Left renal pelvis (tissue), 4 donors: ENCODE measurements at regions not wholly inside any gene's neighbourhood (a gene's known extent, or its start where the extent isn't known, plus 50 kb on each side); places are given as distances from the start of the nearest gene placed in this dataset.
"Not testable (repeated sequence)": the region's sequence is repeated elsewhere in the genome, so short reads cannot be mapped to it uniquely, and the experiment has no call there.

Source experiments
- DNase-seq, 4 donors: peaks; one replicate each; pipeline ENCODE4 v3.0.0-alpha.2; 2013; ENCODE audit warnings: low read depth in 4 of 4, low spot score in 3 of 4

DNA sequence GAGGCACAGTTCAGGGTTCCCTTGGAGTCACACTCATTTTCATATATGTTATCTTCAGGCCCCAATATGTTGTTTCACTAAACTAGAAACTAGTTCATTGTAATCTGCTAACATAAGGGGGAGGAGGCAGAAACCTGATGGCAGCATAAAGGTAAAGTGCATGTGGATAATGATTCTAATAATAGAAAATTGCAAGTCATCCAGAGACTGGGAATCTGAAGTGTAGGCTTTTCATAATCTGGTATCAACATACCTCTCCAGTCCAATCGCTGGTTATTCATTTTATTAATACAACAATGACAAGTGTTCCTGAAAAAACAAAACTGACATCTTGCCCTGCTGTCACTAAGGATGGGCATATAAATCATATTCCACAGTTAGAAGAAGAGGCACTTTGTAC, 326.3 kb upstream of the ZNF804A start:
- no peak for DNase-seq

DNA sequence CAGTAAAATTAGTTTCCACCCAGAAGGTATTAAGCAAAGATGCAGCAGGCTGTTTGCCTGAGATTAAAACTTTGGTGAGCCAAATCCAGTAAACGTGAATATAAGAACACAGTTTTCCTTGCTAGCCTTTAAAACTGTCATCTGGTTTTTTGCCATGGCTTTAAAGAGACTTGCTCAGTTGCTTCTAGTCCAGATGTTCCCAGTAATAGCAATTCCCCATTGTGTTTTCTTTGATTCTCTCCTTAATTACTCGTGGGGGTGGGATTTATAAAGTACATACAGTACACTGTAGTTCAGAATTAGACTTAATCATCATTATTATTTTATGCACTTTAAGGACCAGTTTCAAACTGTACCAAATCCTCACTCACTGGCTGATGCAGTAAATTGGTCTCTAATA, 303.5 kb upstream of the ZNF804A start:
- no peak for DNase-seq

DNA sequence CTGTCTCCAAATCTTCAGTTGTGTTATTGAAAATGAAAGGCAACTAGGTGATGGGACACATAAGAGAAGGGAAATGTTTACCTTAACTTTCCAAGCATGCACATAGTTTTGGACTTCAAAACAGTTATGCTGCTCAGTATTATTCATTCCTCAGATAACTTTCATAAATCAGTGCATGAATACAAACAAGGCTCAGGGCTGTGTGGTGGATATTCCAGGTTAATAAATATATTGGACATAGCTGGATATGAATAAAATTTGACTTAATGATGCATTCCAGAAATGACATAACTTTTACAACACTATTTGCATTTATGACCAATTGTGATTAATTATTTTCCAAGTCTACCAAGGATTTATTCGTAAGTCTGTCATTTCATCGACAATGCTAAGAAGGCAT, 301.2 kb upstream of the ZNF804A start:
- DNase-seq = no peak

DNA sequence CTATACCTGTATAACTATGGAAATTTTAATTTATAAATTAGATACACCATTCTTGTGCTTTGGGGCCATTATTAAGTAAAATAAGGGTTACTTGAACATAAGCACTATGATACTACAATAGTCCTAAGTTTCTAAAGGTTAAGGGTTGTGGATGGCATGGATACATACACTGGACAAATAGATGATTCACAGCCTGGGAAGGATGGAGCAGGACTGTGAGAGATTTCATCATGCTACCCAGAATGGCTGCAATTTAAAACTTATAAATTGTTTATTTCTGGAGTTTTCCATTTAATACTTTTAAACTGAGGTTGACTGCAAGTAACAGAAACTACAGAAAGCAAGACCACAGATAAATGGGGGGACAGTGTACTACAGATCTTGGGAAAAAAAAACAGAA, 295.8 kb upstream of the ZNF804A start:
- no peak for DNase-seq

DNA sequence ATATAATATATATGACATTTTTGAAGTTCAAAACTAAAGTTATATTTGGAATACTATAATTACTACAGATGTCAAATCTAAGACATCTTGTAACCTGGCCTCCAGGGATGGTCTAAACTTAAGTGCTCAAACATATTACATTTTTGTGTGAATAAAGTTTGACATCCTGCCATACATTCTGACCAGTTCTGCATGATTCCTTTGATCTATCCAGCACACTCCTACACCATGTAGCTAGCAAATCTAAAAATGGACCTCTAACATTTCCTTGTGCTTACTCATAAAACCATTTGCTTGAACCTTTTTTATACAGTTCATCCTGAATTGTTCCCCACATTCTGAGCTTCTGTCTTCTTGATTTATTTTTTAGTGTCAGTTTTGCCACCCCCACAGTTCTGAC, 294.3 kb upstream of the ZNF804A start:
- no peak for DNase-seq

DNA sequence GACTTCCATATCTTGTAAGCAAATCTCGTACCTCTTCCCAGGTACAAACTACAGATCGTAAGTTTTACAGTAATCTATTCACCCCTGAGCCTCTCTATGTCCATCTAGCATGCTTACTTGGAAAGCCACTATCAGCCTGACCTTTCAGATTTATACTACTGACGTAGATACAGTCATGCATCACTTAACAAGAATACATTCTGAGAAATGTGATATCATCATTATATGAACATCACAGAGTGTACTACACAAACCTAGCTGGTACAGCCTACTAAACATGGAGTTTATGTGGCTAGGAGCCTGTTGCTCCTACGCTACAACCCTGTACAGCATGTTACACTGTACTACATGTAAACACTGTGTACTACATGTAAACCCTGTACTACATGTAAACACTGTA, 293.2 kb upstream of the ZNF804A start:
- no peak for DNase-seq

DNA sequence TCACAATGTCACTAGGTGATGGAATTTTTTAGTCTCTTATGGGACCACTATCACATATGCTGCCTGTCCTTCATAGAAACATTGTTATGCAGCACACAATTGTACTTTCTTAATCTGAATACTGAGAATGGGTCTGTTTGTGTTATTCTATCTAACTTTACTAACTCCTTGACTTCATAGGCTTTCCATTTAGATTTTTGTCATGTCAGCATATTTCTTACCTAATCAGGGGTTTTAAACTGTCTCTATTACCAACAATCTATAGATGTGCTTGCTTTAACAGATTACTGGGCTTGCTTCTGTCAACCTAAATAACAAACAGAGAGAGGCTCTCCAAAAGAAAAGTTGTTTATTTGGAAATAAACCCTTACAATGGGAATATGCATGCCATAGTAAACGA, 289.6 kb upstream of the ZNF804A start:
- DNase-seq = no peak

DNA sequence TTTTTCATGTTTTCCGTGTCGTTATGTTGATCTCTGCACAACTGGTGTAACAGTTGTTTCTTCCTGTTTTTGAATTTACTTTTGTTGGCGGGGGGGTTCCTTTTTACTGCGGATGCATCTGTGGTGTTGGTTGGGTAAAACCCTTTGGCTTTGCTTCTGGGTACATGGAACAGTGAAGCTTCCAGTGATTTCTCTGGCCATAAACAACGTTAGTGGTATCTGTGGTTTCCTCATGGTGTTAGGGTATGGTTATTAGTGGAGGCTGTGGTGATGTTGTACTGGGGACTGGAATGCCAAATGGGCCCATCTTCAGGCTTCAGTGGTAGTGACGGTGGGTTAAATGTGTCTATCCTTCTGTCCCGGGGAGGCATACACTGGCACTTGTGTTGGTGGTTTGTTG, 285.4 kb upstream of the ZNF804A start:
- no peak for DNase-seq

DNA sequence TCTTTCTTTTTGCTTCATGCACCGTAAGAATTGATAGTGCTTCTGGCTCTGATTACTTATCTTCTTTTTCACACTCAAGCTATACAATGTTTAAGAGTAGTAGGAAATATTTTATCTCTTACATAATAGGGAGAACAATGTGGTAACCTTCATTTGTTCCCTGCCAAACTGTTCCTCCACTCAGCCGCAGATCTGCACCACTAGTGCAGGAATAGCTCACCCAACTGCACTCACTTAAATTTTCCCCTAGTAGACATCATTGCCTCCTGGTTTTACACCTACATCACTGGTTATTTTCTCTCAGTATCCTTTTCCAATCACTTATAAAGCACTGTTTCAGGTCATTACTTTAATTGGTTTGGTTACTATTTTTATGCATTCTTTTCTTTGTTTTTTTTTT, 283.5 kb upstream of the ZNF804A start:
- no peak for DNase-seq

DNA sequence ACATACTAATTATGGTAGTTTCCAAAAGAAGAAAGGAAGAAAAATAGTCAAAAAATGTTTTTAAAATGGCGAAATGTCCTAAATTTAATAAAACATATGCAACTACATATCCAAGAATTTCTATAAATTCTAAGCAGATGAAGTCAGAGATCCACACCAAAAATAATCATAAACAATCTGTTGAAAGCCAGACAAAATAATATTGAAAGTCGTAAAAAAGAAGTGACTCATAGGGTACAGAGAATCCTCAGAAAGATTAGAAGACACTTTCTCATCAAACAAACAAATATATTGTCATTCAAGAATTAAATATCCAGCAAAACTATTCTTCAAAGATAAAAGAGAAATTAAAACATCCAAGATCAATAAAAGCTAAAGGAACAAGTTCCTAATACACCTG, 281.4 kb upstream of the ZNF804A start:
- DNase-seq = no peak

DNA sequence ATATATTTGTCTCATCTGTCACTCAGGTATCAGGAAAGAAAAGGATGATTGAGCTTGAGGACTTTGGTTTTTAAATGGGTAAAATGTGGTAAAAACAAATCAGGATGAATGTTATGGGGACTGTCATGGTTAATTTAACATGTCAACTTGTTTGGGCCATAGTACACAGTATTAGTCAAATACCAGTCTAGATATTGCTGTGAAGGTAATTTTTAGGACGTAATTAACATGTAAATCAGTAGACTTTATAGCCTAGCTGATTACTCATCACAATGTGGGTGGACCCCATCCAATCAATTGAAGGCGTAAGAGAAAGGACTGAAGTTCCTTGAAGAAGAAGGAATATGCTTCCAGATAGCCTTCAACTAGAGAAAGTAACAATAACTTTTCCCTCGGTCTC, 275.7 kb upstream of the ZNF804A start:
- DNase-seq = no peak

DNA sequence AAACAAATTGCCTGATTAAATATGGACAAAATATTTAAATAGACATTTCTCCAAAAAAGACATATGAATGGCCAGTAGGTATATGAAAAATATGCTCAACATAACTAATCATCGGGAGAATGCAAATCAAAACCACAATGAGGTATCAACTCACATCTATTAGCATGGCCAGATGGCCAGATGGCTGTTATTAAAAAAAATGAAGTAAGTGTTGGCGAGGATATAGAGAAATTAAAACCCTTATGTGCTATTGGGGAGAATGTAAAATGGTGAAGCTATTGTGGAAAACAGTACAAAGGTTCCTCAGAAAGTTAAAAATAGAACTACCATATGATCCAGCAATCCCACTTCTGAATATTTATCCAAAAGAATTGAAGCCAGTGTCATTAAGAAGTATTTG, 272.3 kb upstream of the ZNF804A start:
- DNase-seq = no peak

DNA sequence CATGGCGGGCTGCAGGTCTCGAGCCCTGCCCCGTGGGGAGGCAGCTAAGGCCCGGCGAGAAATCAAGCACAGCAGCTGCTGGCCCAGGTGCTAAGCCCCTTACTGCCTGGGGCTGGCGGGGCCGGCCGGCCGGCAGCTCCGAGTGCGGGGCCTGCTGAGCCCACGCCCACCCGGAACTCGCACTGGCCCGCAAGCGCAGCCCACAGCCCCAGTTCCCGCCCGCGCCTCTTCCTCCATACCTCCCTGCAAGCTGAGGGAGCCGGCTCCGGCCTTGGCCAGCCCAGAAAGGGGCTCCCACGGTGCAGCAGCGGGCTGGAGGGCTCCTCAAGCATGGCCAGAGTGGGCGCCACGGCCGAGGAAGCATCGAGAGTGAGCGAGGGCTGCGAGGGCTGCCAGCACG, 270.5 kb upstream of the ZNF804A start:
- DNase-seq = not testable (repeated sequence)

DNA sequence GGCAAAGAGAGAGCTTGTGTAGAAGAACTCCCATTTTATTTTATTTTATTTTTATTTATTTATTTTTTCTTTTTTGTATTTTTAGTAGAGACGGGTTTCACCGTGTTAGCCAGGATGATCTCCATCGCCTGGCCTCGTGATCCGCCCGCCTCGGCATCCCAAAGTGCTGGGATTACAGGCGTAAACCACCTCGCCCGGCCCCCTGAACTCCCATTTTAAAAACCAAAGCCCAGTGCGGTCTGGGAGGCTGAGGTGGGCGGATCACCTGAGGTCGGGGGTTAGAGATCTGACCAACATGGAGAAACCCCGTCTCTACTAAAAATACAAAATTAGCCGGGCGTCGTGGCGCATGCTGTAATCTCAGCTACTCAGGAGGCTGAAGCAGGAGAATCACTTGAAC, 267.8 kb upstream of the ZNF804A start:
- DNase-seq = not testable (repeated sequence)

DNA sequence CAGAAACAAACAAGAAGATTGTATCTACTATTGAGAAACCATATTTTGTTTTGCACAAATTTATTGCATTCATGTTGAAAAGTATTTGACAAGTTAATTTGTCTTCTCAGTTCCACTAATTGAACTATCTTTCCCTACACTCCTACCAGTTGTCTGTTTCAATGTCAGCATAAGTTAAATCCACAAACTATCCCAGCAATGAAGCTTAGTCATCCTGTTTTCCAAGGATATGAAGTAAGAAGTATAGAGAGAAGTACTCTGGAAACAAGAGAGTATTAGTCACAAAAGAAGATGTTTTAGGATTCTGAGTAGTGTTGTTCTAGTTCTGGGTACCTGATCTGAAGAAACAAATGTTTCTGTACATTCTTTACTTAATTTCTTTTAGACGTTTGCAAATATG, 261.6 kb upstream of the ZNF804A start:
- no peak for DNase-seq

DNA sequence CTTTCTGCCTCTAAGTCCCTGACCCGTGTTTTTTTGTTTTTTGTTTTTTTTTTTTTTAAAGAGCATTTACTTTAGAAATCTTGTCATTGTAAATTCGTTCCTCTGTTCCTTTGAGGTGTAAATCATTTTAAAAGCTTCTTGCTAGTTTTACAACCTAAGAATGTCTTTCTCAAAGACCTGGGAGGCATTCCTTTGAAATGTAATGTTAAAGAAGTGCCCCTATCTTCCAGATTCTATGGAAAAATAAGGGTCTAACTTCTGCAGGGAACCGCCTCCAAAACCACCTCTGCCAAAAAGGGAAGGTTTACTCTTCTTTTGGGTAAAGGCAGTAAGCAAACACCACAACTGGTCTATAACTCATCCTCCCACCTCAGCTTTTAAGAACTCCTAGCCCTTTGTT, 259.6 kb upstream of the ZNF804A start:
- no peak for DNase-seq

DNA sequence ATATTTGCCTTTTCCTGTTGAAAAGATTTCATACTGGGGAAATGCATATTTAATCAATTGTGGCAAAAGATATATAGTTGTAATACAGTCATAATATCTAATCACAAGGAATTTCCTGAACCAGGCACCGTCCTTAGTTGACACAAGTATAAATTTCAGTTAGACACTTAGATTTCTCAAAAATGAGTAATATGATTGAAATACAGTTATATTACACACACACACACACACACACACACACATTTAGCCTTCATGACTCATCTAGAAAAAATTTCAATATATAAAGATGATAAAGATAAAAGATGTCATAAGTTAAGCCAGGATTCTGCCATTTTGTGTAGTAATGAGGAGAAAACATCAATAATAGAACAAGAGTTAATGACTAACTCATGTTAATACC, 258.4 kb upstream of the ZNF804A start:
- DNase-seq = no peak

DNA sequence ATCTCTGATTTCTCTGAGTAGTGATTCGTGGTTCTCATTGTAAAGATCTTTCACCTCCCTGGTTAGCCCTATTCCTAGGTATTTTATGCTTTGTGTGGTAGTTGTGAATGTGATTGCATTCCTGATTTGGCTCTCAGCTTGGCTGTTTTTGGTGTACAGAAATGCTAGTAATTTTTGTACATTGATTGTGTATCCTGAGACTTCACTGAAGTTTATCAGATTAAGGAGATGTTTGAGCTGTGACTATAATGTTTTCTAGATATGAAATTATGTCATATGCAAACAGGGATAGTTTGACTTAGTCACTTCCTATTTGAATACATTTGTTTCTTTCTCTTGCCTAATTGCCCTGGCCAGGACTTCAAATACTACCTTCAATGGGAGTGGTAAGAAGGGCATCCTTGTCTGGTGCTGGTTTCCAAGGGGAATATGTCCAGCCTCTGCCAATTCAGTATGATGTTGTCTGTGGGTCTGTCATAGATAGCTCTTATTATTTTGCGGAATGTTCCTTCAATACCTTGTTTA, 251.9 kb upstream of the ZNF804A start:
- no peak for DNase-seq

DNA sequence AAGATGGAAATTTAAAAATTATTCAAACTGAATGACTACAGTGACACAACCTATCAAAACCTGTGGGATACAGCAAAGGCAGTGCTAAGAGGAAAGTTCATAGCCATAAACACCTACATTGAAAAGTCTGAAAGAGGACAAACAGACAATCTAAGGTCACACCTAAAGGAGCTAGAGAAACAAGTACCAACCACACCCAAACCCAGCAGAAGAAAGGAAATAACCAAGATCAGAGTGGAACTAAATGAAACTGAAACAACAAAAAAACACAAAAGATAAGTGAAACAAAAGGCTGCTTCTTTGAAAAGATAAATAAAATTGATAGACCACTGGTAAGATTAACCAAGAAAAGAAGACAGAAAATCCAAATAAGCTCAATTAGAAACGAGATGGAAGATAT, 247.2 kb upstream of the ZNF804A start:
- DNase-seq = no peak

DNA sequence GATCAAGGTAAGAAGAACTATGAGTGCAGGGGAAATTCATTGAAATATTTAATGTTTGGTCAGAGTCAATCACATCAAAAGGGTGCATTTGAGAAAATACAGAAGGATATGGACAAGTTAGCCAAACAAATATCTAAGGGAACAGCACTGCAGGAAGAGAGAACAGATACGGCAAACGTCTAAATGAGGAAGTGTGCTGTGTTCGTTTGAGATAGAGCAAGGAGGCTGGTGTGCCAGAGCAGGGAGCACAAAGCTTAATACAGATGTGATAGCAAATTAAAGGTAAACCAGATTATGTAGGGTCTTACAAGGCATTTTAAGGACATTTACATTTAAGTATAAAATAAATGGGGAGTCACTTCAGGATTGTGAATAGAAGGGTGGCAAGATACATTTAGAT, 241.3 kb upstream of the ZNF804A start:
- no peak for DNase-seq

DNA sequence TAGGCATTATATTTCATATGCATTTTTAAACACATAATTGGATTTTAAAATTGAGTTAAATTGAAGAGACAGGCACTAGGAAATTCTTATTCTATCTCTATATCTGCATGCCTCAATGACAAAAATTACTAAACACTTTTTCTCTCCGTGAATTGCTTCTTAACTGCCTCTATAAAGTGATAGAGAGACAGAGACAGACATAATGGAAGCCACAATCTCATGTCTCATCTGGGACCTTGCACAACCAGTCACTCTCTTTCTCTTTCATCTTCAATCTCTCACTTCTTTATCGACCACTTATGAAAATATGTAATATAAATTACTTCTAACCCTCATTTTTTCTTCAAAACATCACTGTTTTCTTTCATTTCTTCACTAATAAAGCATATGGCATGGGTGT, 238.9 kb upstream of the ZNF804A start:
- DNase-seq = no peak

DNA sequence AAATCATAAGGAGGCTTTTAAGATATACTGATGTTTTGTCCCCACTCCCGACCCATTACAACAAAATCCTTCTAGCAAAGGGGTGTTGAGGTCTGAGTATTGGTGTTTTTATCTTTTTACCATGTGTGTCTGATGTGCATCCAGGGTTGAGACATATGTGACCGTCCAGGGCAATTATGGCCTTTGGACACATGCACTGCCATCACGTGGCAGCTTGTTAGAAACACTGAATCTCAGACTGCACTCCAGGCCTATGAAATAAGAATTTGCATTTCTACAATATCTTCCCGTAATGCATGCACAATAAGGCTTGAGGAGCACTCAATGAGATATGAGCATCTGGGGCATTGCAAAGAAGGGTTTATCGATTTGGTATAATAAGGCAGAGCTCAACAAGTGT, 235.1 kb upstream of the ZNF804A start:
- DNase-seq = no peak

DNA sequence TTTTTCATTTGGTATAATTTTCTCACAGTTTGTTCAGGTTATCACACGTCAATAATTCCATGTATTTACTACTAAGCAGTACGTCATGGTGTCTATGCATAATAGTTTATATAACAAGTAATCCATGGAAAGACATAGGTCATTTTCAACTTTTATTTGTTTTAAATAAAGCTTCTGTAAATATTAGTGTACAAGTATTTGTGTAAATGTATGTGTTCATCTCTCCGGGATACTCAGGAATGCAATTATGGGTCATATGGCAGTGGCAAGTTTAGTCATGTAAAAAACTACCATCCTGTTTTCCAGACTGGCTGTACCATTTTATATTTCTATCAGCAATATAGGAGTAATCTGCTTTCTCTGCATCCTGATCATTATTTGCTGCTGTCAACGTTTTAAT, 231.1 kb upstream of the ZNF804A start:
- DNase-seq = no peak

DNA sequence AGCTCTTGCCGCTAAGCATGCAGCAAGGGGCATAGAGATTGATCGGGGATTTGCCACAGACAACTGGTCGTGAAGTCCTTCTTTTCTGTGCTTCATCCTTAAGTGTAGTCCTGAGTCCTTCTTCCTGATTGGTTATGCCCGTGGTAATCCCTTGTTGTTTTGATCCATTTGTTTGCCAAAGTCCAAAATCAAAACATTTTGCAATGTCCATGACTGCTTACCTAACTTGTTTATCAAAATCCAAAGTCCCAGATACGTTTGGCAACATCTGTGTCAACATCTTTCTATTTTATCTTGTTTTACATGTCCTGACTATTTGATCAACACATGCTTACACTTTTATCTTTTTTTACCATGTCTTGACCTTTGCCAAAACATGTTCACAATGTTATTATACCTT, 229.0 kb upstream of the ZNF804A start:
- DNase-seq = no peak
